HG03457 (cell line): ENCODE measurements at regions not wholly inside any gene's neighbourhood (a gene's known extent, or its start where the extent isn't known, plus 50 kb on each side); places are given as distances from the start of the nearest gene placed in this dataset.
A peak's percentile ranks its signal among the peaks of the same experiment; 100 is the strongest.
"Not testable (repeated sequence)": the region's sequence is repeated elsewhere in the genome, so short reads cannot be mapped to it uniquely, and the experiment has no call there.

ENCODE experiments used
- ATAC-seq: cut with Tn5 transposase; IDR thresholded peaks from one replicate; pipeline ENCODE4 v1.9.1; 2021; ENCODE audit warnings: moderate number of reproducible peaks; ENCODE audit not compliant: unreplicated experiment

- no peak for ATAC-seq
Observed at GRCh38 chr10:25076506-25077177, 60.2 kb downstream of the THNSL1 start.

GRCh38 chr10:25078658-25079431, 62.4 kb downstream of the THNSL1 start:
- no peak for ATAC-seq

- ATAC-seq, result peak; percentile 92
Observed at GRCh38 chr10:25080880-25081581, 64.6 kb downstream of the THNSL1 start.

GRCh38 chr10:25082276-25083204, 66.1 kb downstream of the THNSL1 start:
- ATAC-seq, result no peak

- ATAC-seq, result no peak
Observed at GRCh38 chr10:25083546-25084111, 67.2 kb downstream of the THNSL1 start.

- ATAC-seq, result no peak
Observed at GRCh38 chr10:25084447-25084846, 68.0 kb downstream of the THNSL1 start.

GRCh38 chr10:25094590-25094989, 78.2 kb downstream of the THNSL1 start:
- no peak for ATAC-seq

- ATAC-seq, result no peak
Observed at GRCh38 chr10:25097669-25098411, 77.0 kb upstream of the GPR158 start.

GRCh38 chr10:25100141-25100540, 74.7 kb upstream of the GPR158 start:
- ATAC-seq, result no peak

- ATAC-seq, result no peak
Observed at GRCh38 chr10:25101461-25102146, 73.2 kb upstream of the GPR158 start.

GRCh38 chr10:25102147-25102822, 72.5 kb upstream of the GPR158 start:
- no peak for ATAC-seq

GRCh38 chr10:25103703-25104102, 71.1 kb upstream of the GPR158 start:
- no peak for ATAC-seq

- no peak for ATAC-seq
Observed at GRCh38 chr10:25104441-25104840, 70.4 kb upstream of the GPR158 start.

GRCh38 chr10:25105262-25105661, 69.5 kb upstream of the GPR158 start:
- ATAC-seq, result no peak

GRCh38 chr10:25105743-25106260, 69.0 kb upstream of the GPR158 start:
- no peak for ATAC-seq

GRCh38 chr10:25107756-25108155, 67.0 kb upstream of the GPR158 start:
- no peak for ATAC-seq

- ATAC-seq, result not testable (repeated sequence)
Observed at GRCh38 chr10:25109896-25110295, 64.9 kb upstream of the GPR158 start.

- no peak for ATAC-seq
Observed at GRCh38 chr10:25112016-25112415, 62.8 kb upstream of the GPR158 start.
